ENCODE measurements at regions not wholly inside any gene's neighbourhood (a gene's known extent, or its start where the extent isn't known, plus 50 kb on each side); places are given as distances from the start of the nearest gene placed in this dataset.

DNA sequence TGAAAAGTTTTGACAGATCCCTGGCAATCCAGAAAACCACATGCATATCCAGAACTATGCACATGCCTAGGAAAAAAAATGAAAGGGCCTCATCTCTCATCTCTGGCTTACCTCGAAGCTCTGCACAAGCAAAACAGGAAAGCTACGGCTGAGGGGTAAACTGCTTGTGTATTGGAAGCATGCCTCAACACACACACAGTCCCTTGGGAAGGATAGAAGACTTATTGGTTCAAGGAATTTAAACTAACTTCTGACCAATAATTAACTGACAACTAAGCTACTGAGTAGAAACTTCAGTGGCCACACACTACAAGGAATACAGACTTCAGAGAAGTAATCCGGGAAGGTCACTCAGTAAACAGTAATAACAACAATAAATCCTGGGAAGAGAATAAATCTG, 59.9 kb upstream of the POMGNT2 start:
- TF ChIP-seq EZH2 (IDR thresholded peaks at IDR 0.05) = no peak
- no peak for TF ChIP-seq POLR2AphosphoS5 (IDR thresholded peaks at IDR 0.05; ENCODE audit: borderline replicate concordance, low read depth, low read length)
- TF ChIP-seq FOXP2 (optimal IDR thresholded peaks at IDR 0.05; ENCODE audit: control extremely low read depth, extremely low read length, insufficient read depth) = no peak
